WTC11 (cell line): ENCODE measurements at regions not wholly inside any gene's neighbourhood (a gene's known extent, or its start where the extent isn't known, plus 50 kb on each side); places are given as distances from the start of the nearest gene placed in this dataset.
A peak's percentile ranks its signal among the peaks of the same experiment; 100 is the strongest.

Source experiments
- ATAC-seq: fragments of 200-7000 bp; cut with Tn5 transposase; 2 replicates; pipeline ENCODE4 v1.10.0; 2021; ENCODE audit warnings: mild to moderate bottlenecking, moderate library complexity
- CTCF ChIA-PET: fragments of 300-600 bp; sonication (Branson Sonifier 250); formaldehyde crosslinking; loops from one replicate; lab custom pipeline; 2021; ENCODE audit warnings: antibody characterized with exemption; lab: Charles Lee
- POLR2A ChIA-PET: fragments of 350-600 bp; sonication (Branson Sonifier 250); formaldehyde crosslinking; loops from one replicate; lab custom pipeline; 2021; ENCODE audit warnings: antibody characterized with exemption; lab: Charles Lee
- DNase-seq: peaks from one replicate; pipeline ENCODE4 v3.0.0; 2021; ENCODE audit warnings: low spot score
- H3K27ac Mint-ChIP-seq: 2 replicates; pipeline ENCODE4 v1.8.0; 2021; ENCODE audit warnings: mixed read lengths
- H3K27me3 Mint-ChIP-seq: 2 replicates; pipeline ENCODE4 v1.8.0; 2021; ENCODE audit warnings: low read depth, mild to moderate bottlenecking, moderate library complexity, mixed read lengths
- H3K36me3 Mint-ChIP-seq: 2 replicates; pipeline ENCODE4 v1.8.0; 2021; ENCODE audit warnings: mixed read lengths
- H3K4me1 Mint-ChIP-seq: 2 replicates; pipeline ENCODE4 v1.8.0; 2022; ENCODE audit warnings: mixed read lengths
- H3K4me3 Mint-ChIP-seq: 2 replicates; pipeline ENCODE4 v1.8.0; 2021; ENCODE audit warnings: mild to moderate bottlenecking, moderate library complexity, mixed read lengths
- H3K9me3 Mint-ChIP-seq: 2 replicates; pipeline ENCODE4 v1.8.0; 2021; ENCODE audit warnings: mixed read lengths
- ATF1 ChIP-seq: sonication (generic); formaldehyde crosslinking; IDR thresholded peaks from 2 replicates; pipeline ENCODE4 v1.8.1; 2023; ENCODE audit warnings: mild to moderate bottlenecking, moderate library complexity, missing genetic modification reagents
- ELF4 ChIP-seq: sonication (generic); formaldehyde crosslinking; IDR thresholded peaks from 2 replicates; pipeline ENCODE4 v1.8.1; 2022; ENCODE audit warnings: low read depth, mild to moderate bottlenecking, moderate library complexity, missing genetic modification reagents
- ESRRA ChIP-seq: sonication (generic); formaldehyde crosslinking; IDR thresholded peaks from 2 replicates; pipeline ENCODE4 v1.8.1; 2022; ENCODE audit warnings: mild to moderate bottlenecking, missing genetic modification reagents, borderline replicate concordance
- JUN ChIP-seq: sonication (generic); formaldehyde crosslinking; IDR thresholded peaks from 2 replicates; pipeline ENCODE4 v1.8.0; 2023; ENCODE audit warnings: mild to moderate bottlenecking, missing genetic modification reagents
- MYBL2 ChIP-seq: sonication (generic); formaldehyde crosslinking; IDR thresholded peaks from 2 replicates; pipeline ENCODE4 v1.8.1; 2023; ENCODE audit warnings: mild to moderate bottlenecking, moderate library complexity, missing genetic modification reagents
- NFE2L1 ChIP-seq: sonication (generic); formaldehyde crosslinking; IDR thresholded peaks from 2 replicates; pipeline ENCODE4 v1.8.1; 2023; ENCODE audit warnings: missing genetic modification reagents
- NFYB ChIP-seq: sonication (generic); formaldehyde crosslinking; conservative IDR thresholded peaks from 2 replicates; pipeline ENCODE4 v1.8.0; 2022; ENCODE audit warnings: low read depth, missing genetic modification reagents
- NR1H2 ChIP-seq: sonication (generic); formaldehyde crosslinking; IDR thresholded peaks from 2 replicates; pipeline ENCODE4 v1.9.0; 2021; ENCODE audit warnings: mild to moderate bottlenecking, moderate library complexity, missing genetic modification reagents
- RORB ChIP-seq: fragments of 250-450 bp; sonication (Bioruptor Pico); IDR thresholded peaks from 2 replicates; pipeline ENCODE4 v1.9.0; 2021; ENCODE audit warnings: mild to moderate bottlenecking
- TF ChIP-seq, protein P1 (sequence below): sonication (generic); formaldehyde crosslinking; IDR thresholded peaks from 2 replicates; pipeline ENCODE4 v1.8.0; 2022; ENCODE audit warnings: mild to moderate bottlenecking, missing genetic modification reagents
- TF ChIP-seq, protein P2 (sequence below): sonication (generic); formaldehyde crosslinking; conservative IDR thresholded peaks from 2 replicates; pipeline ENCODE4 v1.8.1; 2023; ENCODE audit warnings: mild to moderate bottlenecking, low read depth, missing genetic modification reagents, moderate library complexity
- TF ChIP-seq, protein P3 (sequence below): sonication (generic); formaldehyde crosslinking; conservative IDR thresholded peaks from 2 replicates; pipeline ENCODE4 v1.8.1; 2022; ENCODE audit warnings: mild to moderate bottlenecking, missing genetic modification reagents
- TF ChIP-seq, protein P4 (sequence below): fragments of 200-600 bp; IDR thresholded peaks from 2 replicates; pipeline ENCODE4 v1.8.0; 2022; ENCODE audit warnings: antibody characterized with exemption
- TF ChIP-seq, protein P5 (sequence below): sonication (generic); formaldehyde crosslinking; IDR thresholded peaks from 2 replicates; pipeline ENCODE4 v1.8.1; 2023; ENCODE audit warnings: mild to moderate bottlenecking, missing genetic modification reagents
- TF ChIP-seq, protein P6 (sequence below): sonication (generic); formaldehyde crosslinking; IDR thresholded peaks from 2 replicates; pipeline ENCODE4 v1.8.0; 2022; ENCODE audit warnings: mild to moderate bottlenecking, missing genetic modification reagents
- TF ChIP-seq, protein P7 (sequence below): fragments of 250-450 bp; sonication (Bioruptor Pico); conservative IDR thresholded peaks from 2 replicates; pipeline ENCODE4 v1.9.0; 2021; ENCODE audit warnings: mild to moderate bottlenecking
- TF ChIP-seq, protein P8 (sequence below): sonication (generic); formaldehyde crosslinking; IDR thresholded peaks from 2 replicates; pipeline ENCODE4 v1.8.0; 2023; ENCODE audit warnings: missing genetic modification reagents
- TF ChIP-seq, protein P9 (sequence below): sonication (generic); formaldehyde crosslinking; IDR thresholded peaks from 2 replicates; pipeline ENCODE4 v1.8.1; 2023; ENCODE audit warnings: mild to moderate bottlenecking, moderate library complexity, missing genetic modification reagents

DNA sequence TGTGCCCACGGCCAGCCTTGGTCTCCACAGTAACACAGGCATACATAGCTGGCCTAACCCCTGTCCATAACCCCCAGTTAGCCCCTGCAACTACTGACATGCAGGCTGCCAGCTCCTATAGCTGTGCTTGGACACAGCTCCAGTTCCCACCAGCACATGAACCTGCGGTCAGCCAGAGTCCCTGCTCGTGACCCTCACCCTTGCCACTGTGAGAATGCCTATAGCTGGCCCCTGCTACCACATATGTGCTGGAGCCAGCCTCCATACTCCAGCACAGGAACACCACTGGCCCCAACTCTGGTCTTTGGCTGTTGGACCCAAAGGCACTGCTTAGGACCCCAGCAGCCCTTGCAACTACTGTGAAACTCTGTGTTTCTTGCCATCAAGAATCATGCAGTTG is 930.9 kb downstream of the ADGRL3 start:
- DNase-seq (no peak), ATAC-seq (no peak)
- Mint-ChIP-seq H3K27ac (no peak overlapping the region), H3K27me3 (no peaks in the 10 kb centered on the region), H3K9me3 (peaks cover 24% of the 10 kb centered on the region), H3K36me3 (peaks cover 7% of the 10 kb centered on the region), H3K4me3 (no peak overlapping the region), H3K4me1 (peaks cover 28% of the 10 kb centered on the region)
- ChIA-PET CTCF (no interaction called here), POLR2A (no interaction called here)
- TF ChIP-seq, protein P1, sequence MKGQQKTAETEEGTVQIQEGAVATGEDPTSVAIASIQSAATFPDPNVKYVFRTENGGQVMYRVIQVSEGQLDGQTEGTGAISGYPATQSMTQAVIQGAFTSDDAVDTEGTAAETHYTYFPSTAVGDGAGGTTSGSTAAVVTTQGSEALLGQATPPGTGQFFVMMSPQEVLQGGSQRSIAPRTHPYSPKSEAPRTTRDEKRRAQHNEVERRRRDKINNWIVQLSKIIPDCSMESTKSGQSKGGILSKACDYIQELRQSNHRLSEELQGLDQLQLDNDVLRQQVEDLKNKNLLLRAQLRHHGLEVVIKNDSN (CRISPR knock-in tag) = no peak

DNA sequence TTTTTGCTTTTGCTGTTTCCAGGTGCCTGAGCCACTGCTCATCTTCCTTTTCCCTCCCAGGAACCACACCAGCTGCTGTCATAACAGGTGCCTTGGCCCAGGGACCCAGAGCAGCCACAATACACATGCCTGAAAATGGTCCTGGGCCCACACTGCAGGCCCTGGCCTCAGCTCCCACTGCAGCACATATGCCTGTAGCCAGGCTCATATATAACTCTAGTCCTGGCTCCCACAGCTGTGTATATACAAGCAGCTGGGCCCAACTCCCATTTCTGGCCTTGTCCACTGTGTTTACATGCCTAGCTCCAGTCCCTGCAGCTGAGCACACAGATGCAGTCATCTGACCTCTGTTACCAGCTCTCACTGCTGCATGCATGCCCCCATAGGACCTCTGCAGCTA is 930.5 kb downstream of the ADGRL3 start:
- Mint-ChIP-seq H3K4me3 (no peak overlapping the region), H3K4me1 (peaks cover 25% of the 10 kb centered on the region), H3K27ac (no peak overlapping the region), H3K36me3 (peaks cover 7% of the 10 kb centered on the region), H3K9me3 (peaks cover 24% of the 10 kb centered on the region), H3K27me3 (no peaks in the 10 kb centered on the region)
- ATAC-seq (no peak; the same call in 1 of the 2 replicates), DNase-seq (no peak)
- POLR2A ChIA-PET = no interaction called here
- CTCF ChIA-PET = no interaction called here
- TF ChIP-seq, protein P2, sequence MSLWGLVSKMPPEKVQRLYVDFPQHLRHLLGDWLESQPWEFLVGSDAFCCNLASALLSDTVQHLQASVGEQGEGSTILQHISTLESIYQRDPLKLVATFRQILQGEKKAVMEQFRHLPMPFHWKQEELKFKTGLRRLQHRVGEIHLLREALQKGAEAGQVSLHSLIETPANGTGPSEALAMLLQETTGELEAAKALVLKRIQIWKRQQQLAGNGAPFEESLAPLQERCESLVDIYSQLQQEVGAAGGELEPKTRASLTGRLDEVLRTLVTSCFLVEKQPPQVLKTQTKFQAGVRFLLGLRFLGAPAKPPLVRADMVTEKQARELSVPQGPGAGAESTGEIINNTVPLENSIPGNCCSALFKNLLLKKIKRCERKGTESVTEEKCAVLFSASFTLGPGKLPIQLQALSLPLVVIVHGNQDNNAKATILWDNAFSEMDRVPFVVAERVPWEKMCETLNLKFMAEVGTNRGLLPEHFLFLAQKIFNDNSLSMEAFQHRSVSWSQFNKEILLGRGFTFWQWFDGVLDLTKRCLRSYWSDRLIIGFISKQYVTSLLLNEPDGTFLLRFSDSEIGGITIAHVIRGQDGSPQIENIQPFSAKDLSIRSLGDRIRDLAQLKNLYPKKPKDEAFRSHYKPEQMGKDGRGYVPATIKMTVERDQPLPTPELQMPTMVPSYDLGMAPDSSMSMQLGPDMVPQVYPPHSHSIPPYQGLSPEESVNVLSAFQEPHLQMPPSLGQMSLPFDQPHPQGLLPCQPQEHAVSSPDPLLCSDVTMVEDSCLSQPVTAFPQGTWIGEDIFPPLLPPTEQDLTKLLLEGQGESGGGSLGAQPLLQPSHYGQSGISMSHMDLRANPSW = no peak
- TF ChIP-seq NFYB (CRISPR knock-in tag) (no peak), JUN (CRISPR knock-in tag) (no peak), NR1H2 (CRISPR knock-in tag) (no peak), ESRRA (CRISPR knock-in tag) (no peak)
- TF ChIP-seq, protein P3, sequence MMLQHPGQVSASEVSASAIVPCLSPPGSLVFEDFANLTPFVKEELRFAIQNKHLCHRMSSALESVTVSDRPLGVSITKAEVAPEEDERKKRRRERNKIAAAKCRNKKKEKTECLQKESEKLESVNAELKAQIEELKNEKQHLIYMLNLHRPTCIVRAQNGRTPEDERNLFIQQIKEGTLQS = no peak
- TF ChIP-seq, protein P4, sequence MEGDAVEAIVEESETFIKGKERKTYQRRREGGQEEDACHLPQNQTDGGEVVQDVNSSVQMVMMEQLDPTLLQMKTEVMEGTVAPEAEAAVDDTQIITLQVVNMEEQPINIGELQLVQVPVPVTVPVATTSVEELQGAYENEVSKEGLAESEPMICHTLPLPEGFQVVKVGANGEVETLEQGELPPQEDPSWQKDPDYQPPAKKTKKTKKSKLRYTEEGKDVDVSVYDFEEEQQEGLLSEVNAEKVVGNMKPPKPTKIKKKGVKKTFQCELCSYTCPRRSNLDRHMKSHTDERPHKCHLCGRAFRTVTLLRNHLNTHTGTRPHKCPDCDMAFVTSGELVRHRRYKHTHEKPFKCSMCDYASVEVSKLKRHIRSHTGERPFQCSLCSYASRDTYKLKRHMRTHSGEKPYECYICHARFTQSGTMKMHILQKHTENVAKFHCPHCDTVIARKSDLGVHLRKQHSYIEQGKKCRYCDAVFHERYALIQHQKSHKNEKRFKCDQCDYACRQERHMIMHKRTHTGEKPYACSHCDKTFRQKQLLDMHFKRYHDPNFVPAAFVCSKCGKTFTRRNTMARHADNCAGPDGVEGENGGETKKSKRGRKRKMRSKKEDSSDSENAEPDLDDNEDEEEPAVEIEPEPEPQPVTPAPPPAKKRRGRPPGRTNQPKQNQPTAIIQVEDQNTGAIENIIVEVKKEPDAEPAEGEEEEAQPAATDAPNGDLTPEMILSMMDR = no peak
- TF ChIP-seq, protein P5, sequence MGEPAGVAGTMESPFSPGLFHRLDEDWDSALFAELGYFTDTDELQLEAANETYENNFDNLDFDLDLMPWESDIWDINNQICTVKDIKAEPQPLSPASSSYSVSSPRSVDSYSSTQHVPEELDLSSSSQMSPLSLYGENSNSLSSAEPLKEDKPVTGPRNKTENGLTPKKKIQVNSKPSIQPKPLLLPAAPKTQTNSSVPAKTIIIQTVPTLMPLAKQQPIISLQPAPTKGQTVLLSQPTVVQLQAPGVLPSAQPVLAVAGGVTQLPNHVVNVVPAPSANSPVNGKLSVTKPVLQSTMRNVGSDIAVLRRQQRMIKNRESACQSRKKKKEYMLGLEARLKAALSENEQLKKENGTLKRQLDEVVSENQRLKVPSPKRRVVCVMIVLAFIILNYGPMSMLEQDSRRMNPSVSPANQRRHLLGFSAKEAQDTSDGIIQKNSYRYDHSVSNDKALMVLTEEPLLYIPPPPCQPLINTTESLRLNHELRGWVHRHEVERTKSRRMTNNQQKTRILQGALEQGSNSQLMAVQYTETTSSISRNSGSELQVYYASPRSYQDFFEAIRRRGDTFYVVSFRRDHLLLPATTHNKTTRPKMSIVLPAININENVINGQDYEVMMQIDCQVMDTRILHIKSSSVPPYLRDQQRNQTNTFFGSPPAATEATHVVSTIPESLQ (CRISPR knock-in tag) = no peak

DNA sequence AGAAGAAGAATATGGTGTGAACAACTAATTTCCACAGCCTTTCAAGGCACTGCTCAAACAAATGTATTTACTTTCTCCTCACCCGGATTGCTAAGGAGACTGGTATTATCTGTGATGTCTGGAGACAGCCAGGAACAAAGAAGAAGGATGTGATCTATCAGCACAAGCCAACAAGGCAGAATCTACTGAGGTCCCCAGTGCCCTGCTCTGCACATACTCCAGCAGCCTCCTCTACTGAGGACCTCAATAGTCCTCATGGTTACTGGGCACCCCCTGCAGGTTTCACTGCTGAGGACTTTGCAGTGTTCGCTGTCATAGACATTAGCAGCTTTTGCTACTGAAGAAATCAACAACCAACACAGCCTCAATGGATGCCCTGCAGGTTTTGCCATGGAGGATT is 930.1 kb downstream of the ADGRL3 start:
- ATAC-seq (peak; percentile 32; the same call in 1 of the 2 replicates), DNase-seq (no peak)
- peaks cover 21% of the 10 kb centered on the region for H3K4me1 Mint-ChIP-seq
- no peaks in the 10 kb centered on the region for H3K27me3 Mint-ChIP-seq
- H3K27ac Mint-ChIP-seq = no peak overlapping the region
- H3K4me3 Mint-ChIP-seq = no peak overlapping the region
- POLR2A ChIA-PET = no interaction called here
- H3K36me3 Mint-ChIP-seq = peaks cover 7% of the 10 kb centered on the region
- TF ChIP-seq, protein P6, sequence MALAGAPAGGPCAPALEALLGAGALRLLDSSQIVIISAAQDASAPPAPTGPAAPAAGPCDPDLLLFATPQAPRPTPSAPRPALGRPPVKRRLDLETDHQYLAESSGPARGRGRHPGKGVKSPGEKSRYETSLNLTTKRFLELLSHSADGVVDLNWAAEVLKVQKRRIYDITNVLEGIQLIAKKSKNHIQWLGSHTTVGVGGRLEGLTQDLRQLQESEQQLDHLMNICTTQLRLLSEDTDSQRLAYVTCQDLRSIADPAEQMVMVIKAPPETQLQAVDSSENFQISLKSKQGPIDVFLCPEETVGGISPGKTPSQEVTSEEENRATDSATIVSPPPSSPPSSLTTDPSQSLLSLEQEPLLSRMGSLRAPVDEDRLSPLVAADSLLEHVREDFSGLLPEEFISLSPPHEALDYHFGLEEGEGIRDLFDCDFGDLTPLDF (CRISPR knock-in tag) = no peak
- TF ChIP-seq RORB (CRISPR knock-in tag) (no peak), ELF4 (CRISPR knock-in tag) (no peak), NFE2L1 (CRISPR knock-in tag) (no peak), ATF1 (no peak), MYBL2 (CRISPR knock-in tag) (no peak)
- TF ChIP-seq, protein P7, sequence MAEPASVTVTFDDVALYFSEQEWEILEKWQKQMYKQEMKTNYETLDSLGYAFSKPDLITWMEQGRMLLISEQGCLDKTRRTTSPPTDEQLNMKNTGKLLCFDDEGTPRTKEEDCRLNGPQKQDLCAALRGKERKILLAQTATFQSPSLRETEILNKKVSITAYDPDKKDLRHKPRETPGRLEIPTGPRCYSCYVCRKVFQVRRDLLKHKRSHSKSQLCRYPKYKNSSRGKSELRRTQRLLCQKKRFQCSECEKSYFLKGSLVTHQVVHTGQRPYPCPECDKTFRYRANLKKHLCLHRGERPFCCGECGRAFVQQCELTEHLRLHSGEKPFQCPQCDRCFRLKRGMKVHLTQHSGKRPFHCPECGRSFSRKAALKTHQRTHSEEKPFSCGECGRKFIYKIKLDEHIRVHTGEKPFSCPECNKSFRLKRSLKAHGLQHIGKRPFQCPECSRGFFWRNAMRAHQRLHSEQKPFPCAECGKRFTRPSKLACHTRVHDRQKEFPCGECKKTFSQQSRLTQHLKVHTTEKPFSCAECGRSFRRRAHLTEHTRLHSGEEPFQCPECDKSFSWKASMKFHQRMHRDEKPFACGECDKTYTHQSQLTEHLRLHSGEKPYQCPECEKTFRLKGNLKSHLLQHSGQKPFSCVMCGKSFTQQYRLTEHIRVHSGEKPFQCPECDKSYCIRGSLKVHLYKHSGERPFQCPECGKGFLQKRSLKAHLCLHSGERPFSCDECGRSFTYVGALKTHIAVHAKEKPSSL = no peak
- TF ChIP-seq, protein P8, sequence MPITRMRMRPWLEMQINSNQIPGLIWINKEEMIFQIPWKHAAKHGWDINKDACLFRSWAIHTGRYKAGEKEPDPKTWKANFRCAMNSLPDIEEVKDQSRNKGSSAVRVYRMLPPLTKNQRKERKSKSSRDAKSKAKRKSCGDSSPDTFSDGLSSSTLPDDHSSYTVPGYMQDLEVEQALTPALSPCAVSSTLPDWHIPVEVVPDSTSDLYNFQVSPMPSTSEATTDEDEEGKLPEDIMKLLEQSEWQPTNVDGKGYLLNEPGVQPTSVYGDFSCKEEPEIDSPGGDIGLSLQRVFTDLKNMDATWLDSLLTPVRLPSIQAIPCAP = no peak
- TF ChIP-seq, protein P9, sequence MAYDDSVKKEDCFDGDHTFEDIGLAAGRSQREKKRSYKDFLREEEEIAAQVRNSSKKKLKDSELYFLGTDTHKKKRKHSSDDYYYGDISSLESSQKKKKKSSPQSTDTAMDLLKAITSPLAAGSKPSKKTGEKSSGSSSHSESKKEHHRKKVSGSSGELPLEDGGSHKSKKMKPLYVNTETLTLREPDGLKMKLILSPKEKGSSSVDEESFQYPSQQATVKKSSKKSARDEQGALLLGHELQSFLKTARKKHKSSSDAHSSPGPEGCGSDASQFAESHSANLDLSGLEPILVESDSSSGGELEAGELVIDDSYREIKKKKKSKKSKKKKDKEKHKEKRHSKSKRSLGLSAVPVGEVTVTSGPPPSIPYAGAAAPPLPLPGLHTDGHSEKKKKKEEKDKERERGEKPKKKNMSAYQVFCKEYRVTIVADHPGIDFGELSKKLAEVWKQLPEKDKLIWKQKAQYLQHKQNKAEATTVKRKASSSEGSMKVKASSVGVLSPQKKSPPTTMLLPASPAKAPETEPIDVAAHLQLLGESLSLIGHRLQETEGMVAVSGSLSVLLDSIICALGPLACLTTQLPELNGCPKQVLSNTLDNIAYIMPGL (CRISPR knock-in tag) = no peak
- peaks cover 24% of the 10 kb centered on the region for H3K9me3 Mint-ChIP-seq
- CTCF ChIA-PET = no interaction called here
